GM19035 (cell line): ENCODE measurements at regions not wholly inside any gene's neighbourhood (a gene's known extent, or its start where the extent isn't known, plus 50 kb on each side); places are given as distances from the start of the nearest gene placed in this dataset.

Source experiments
- ATAC-seq: cut with Tn5 transposase; IDR thresholded peaks from one replicate; pipeline ENCODE4 v1.9.1; 2021; ENCODE audit not compliant: unreplicated experiment

GRCh38 chr14:61625165-61625564 lies 70.1 kb upstream of the HIF1A start:
- ATAC-seq: no peak

DNA sequence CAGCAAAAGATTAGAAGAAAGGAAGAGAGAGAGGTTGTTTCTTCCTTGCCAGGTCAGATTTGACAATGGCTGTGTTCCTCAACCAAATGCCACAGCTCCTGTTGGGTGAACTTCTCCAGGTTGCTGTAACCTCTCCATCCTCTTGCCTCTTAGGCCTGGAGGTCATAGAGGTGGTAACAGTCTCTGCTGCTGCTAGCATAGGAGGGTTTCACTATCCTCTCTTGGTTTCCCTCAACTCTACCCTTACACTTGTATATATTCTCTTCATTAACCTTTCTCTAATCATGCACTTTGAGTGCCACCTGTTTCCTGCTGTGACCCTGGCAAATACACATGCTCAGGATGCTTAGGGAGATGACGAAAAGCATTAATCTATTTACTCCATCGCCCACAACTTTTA lies 67.7 kb upstream of the HIF1A start:
- ATAC-seq: no peak

DNA sequence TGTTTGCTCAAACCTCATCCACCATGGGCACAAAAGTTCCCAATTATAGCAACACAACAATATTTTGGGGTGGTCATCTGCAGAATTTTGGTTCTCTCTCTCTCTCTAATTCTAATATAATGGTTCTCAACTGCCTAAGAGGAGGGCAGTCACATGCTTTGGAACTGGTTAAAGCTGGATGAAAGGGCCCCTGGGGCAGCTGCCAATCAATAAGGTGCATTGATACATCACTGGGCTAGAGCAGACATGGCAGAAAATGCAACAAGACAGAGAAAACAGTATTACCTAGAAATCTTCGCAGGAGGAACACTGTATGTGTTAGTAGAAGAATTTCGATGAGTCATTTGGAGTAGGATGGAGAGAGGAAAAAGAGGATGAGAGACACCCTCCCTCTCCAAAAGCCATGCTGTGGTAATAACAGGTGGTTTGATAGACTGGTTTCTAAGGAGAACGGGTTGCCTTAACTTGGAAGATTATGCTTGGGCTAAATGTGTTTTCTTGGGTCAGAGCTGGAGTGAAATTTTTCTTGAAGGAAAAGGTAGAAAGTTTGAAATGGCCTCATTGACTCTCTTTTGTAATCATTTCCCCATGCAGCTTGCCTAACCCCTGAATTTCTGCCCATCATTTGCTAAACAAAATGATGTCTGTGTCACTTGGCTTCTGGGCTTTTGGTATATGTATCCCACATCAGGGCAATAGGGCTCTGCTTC lies 67.1 kb upstream of the HIF1A start:
- no peak for ATAC-seq

DNA sequence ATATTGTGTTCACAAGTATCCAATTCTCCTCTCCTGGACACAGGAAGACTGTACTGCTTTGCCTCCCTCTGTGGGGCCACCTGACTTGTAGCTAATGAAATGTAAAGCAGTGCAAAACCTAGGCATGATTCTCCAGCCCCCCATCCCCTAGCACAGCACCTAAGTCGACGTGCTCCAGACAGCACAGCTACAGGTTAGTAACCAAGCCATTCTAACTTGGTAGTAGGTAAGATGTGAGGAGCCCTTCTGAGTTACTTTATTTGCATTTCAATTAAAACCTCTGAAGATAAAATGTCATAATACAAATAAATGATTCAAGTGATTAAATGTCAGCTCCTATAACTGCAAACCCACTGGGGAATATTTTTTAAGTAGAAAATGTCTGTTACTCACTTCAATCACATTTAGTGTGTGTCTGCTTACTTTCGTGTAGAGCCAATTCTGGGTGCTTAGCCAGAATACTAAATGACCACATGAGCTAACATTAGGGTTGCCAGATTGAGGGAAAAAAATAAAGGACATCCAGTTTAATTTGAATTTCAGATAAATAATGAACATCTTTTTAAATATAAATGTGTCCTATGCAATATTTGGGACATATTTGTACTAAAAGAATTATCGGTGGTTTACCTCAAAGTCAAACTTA lies 64.8 kb upstream of the HIF1A start:
- no peak for ATAC-seq

DNA sequence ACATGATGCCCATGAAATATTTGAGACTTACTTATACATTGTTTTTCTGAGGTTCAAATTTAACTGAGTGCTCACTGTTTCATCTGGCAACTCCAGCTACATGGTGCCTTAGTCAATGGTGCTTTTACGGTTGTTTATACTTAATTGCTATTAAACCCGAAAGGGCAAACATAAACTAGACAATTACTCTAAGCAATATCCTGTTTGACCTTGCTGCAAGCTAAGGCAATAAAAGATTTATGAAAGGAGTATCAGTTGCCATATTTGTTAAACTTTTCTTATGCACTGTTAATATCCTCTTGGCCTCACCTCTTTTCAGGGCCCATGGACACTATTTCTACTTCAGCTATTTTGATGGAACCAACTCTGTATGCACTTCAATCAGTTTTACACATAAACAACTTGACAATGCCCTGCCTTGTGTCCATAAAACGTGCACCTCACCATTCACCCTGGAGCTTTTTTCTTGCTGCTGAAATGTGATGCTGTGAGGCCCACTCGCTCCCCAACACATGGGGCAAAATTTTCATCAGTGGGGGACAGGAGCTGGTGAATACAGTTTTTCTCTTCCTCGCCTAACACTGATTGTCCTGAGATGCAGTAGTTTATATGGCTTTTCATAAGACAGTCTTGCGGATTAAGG lies 64.1 kb upstream of the HIF1A start:
- ATAC-seq: no peak

- no peak for ATAC-seq
Observed at GRCh38 chr14:61632401-61632800, 62.9 kb upstream of the HIF1A start.

DNA sequence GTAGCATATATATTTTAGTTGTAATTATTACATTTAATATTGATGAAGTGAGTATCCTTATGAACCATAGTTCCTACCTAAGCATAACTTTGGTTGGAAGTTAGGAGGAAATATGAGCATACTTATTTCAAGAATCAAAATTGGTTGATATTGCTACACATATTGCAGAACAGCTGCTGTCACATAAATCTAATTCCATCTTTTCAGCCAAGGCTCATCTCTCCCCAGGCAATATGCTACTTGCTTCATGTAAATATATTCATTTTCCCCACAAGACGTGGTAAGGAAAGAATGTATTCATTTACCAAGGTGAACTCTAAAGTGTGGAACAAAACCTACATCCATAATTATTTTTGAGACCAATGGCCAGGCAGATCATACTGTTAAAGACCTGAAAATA lies 62.5 kb upstream of the HIF1A start:
- no peak for ATAC-seq

DNA sequence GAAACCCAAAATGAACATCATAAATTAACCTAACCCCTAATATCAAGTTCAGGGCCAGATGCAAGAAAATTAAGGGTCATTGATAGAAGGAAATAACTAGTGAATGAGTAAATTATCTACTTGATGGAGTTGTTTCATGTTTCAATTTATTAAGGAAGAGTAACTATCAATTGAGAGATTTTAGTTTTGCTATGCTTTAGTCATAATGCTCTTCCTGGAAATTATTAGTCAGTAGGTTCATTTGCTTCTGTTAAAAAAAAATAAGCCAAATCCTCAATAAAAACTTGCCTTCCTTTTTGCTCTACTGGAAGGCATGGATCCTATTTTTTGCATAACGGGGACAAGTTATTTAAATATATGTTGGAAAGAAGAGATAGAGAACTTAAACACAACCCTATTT lies 59.0 kb upstream of the HIF1A start:
- ATAC-seq: no peak

DNA sequence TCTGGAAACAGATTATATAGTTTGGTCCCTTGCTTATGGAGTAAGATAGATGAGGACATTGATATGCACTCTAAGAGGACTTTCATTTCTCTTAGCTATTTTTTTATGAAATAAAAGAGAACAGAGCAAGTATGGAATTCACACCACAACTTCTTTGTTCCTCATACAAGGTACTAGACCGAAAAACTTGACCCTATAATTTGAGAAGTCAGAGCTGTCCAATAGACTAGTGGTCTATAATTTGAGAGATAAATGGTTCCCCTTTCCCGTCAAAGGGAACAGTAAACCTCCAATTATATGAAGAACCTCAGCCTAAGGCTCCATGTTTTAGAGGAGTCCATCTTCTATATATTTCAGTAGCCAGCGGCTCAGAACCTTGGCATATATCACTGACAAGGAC lies 58.5 kb upstream of the HIF1A start:
- no peak for ATAC-seq

GRCh38 chr14:61638595-61639387 lies 56.5 kb upstream of the HIF1A start:
- ATAC-seq: no peak

DNA sequence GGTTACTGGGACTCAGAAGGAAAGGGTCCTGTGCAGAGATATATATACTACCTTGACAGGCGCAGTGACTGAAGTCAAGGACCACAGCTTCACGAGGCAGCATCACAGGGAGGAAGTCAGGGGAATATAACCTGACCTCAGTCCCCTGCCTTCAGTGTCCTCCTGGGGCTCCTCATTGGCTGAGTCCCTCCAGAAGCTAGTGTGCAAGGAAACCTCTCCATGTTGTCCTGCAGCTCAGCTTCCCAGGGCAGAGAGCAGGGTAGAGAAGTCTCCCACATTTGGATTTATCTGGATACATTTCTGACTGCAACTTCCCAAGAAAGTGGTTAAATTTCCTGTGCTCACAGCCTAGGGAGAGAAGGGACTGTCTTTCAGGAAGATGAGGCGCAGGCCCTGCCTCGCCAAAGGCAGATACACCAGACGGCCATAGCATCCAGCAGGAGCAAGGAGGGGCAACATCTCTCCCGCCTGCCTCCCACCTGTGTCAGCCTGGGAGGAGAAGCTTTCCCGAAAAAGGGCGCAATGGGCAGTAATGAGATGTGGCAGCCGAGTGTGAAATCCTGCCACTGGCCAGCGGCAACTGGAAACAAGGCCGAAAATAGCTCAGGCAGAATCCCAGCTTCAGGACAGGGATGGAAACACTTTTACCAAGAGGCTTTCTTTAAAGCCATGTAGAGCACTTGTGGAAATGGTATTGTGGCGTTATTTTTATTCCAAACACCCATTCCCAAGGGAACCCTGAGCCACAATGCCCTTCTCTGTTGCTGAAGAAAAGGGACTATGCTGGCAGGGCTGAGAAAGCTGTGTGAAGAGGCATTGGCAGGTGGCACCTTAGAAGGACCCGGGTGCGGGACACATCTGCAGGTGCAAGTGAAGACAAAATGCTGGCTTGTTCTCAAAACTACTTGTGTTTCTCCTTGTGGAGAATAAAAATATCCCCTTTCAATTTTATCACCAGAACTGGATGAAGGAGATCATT lies 54.9 kb upstream of the HIF1A start:
- ATAC-seq: no peak

DNA sequence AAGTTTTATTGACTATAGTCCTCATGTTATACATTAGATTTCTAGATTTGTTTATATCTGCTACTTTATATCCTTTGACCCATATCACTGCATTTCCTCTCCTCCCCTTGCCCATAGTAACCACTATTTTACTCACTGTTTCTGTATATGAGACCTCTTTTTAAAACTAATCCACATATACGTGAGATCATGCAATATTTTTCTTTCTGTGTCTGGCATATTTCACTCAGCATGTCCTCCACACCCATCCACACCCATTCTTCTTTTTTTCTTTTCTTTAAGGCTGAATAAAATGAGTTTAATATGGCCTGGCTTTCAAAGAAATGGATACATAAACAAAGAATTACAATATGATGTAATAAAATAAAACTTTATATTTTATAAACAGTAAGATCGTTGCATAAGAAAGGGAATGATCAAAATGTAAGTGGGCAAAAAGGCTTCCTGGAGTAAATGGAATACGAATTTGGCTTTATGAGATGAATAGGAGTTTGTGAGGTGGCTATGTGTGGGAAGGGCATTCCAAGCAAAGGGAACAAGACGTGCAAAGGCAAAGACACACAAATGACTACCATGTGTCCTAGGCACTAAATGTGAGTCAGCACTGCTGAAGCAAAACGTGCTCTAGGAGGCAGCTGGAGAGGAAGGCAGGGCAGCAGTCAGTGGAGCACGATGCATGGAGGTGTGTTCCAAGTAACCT lies 53.2 kb upstream of the HIF1A start:
- ATAC-seq: no peak

DNA sequence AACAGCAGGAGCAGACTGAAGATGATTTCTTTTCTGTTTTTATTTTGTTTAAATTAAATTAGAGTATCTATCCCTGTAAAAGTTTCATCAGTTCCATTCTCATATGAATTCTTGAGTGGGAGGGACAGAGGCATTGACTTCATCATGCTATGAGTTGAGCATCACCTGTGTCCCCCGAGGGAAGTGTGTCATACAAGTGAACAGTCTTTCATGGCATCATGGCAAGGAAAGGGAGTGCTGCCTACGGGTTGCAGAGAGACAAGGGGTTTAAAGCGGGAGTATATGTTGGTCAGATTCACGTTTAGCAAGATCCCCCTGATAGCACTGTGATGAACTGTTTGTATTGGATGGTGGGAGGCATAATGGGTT lies 52.7 kb upstream of the HIF1A start:
- no peak for ATAC-seq

GRCh38 chr14:61643555-61643954 lies 51.8 kb upstream of the HIF1A start:
- ATAC-seq: no peak

DNA sequence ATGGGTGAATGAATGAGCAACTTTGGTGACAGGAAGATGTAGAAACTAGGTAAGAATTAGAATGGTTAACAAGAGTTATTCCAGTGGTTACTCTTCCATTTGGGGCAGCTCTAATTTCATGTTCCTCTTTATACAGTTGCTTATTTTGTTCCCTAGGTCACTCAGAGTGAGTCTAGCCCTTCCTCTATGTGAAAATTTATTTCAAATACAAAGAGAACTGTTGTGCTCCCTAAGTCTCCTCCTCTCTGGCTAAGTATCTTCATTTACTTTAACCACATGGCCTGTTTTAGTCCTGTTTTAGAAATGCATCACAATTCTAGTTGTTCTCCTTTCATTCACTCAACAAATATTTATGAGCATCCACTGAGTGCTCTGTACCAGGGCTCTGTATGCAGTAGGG lies 51.1 kb upstream of the HIF1A start:
- no peak for ATAC-seq

GRCh38 chr14:61644834-61645233 lies 50.5 kb upstream of the HIF1A start:
- ATAC-seq: peak; percentile 74

- no peak for ATAC-seq
Observed at GRCh38 chr14:61645247-61645646, 50.1 kb upstream of the HIF1A start.
